ENCODE measurements at regions not wholly inside any gene's neighbourhood (a gene's known extent, or its start where the extent isn't known, plus 50 kb on each side); places are given as distances from the start of the nearest gene placed in this dataset.

DNA sequence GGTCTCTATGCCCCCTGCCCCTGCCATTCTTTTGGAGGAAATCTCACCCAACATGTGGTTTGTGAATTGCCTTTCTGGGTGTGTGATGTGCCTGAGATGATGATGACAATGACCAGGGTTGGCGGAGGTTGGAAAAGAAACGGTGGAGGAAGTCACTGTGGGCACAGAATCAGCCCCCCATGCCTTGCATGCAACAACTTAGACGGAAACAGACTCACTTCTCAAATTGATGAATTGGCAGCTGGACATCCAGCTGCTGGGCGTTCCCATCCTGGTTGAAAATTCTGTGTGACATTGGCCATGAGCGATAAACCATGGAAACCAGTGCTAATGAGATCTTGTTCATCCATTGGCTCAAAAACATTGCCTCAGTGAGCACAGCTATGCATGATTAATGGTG is 95.8 kb upstream of the LY86 start:
- TF ChIP-seq, protein P1, sequence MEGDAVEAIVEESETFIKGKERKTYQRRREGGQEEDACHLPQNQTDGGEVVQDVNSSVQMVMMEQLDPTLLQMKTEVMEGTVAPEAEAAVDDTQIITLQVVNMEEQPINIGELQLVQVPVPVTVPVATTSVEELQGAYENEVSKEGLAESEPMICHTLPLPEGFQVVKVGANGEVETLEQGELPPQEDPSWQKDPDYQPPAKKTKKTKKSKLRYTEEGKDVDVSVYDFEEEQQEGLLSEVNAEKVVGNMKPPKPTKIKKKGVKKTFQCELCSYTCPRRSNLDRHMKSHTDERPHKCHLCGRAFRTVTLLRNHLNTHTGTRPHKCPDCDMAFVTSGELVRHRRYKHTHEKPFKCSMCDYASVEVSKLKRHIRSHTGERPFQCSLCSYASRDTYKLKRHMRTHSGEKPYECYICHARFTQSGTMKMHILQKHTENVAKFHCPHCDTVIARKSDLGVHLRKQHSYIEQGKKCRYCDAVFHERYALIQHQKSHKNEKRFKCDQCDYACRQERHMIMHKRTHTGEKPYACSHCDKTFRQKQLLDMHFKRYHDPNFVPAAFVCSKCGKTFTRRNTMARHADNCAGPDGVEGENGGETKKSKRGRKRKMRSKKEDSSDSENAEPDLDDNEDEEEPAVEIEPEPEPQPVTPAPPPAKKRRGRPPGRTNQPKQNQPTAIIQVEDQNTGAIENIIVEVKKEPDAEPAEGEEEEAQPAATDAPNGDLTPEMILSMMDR (IDR thresholded peaks at IDR 0.05 in 8 of 11, conservative IDR thresholded peaks at IDR 0.05 in 3 of 11) = no peak
- no peak for TF ChIP-seq POLR2A (IDR thresholded peaks at IDR 0.05)
- no peak for TF ChIP-seq POLR2AphosphoS5 (IDR thresholded peaks at IDR 0.05)
